ENCODE measurements at regions not wholly inside any gene's neighbourhood (a gene's known extent, or its start where the extent isn't known, plus 50 kb on each side); places are given as distances from the start of the nearest gene placed in this dataset.
"Not testable (repeated sequence)": the region's sequence is repeated elsewhere in the genome, so short reads cannot be mapped to it uniquely, and the experiment has no call there.

DNA sequence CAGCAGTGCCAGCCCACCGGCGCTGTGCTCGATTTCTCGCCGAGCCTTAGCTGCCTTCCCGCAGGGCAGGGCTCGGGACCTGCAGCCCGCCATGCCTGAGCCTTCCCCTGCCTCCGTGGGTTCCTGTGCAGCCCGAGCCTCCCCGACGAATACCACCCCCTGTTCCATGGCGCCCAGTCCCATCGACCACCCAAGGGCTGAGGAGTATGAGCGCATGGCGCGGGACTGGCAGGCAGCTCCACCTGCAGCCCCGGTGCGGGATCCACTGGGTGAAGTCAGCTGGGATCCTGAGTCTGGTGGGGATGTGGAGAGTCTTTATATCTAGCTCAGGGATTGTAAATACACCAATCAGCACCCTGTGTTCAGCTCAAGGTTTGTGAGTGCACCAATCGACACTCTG, 80.2 kb upstream of the TMEM178A start:
- not testable (repeated sequence) for TF ChIP-seq CTCF (conservative IDR thresholded peaks at IDR 0.05; ENCODE audit: low read depth, low read length); EZH2 (IDR thresholded peaks at IDR 0.05; ENCODE audit: borderline replicate concordance, low read depth, low read length, poor library complexity, severe bottlenecking)

All from A673 (cell line).